Neuron (in vitro differentiated cells): ENCODE measurements at regions not wholly inside any gene's neighbourhood (a gene's known extent, or its start where the extent isn't known, plus 50 kb on each side); places are given as distances from the start of the nearest gene placed in this dataset.

Source experiments
- H2AFZ ChIP-seq: one replicate; pipeline ENCODE4 v1.6.1; 2013; ENCODE audit warnings: low read depth, mild to moderate bottlenecking, inconsistent platforms, low read length, moderate library complexity
- H3K27me3 ChIP-seq: one replicate; pipeline ENCODE4 v1.6.1; 2013; ENCODE audit warnings: low read length; ENCODE audit not compliant: insufficient read depth
- H3K36me3 ChIP-seq: one replicate; pipeline ENCODE4 v1.6.1; 2013; ENCODE audit warnings: low read length; ENCODE audit not compliant: insufficient read depth
- H3K4me1 ChIP-seq: one replicate; pipeline ENCODE4 v1.6.1; 2013; ENCODE audit warnings: low read length; ENCODE audit not compliant: insufficient read depth
- H3K4me3 ChIP-seq: 2 replicates; pipeline ENCODE4 v1.5.1; 2013; ENCODE audit warnings: mild to moderate bottlenecking, low read length, moderate library complexity
- H3K9me3 ChIP-seq: one replicate; pipeline ENCODE4 v1.6.1; 2013; ENCODE audit warnings: low read length

DNA sequence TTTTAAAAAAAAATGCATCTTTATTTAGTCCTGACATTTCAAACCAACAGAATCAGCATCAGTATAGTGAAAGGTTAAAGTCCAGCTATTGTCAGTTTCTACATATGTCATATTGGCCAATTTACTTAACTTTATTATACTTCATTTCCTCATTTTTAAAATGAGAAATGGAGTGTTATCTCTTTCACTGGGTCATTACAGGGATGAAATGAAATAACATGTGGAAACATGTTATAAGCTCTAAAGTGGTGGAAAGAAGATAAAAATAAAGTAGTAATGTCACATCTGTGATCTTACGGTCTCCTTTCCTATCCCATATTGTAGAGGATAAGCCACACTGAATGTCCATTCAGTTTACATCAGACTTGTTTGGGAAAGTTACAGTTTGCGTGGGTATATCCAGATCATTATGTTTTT, 780.1 kb downstream of the TUSC7 start:
- Histone ChIP-seq H3K4me1 (peaks cover 11% of the 10 kb centered on the region), H3K27me3 (no peaks in the 10 kb centered on the region), H3K9me3 (no peaks in the 10 kb centered on the region), H3K36me3 (no peaks in the 10 kb centered on the region), H3K4me3 (no peak overlapping the region), H2AFZ (no peak overlapping the region)

DNA sequence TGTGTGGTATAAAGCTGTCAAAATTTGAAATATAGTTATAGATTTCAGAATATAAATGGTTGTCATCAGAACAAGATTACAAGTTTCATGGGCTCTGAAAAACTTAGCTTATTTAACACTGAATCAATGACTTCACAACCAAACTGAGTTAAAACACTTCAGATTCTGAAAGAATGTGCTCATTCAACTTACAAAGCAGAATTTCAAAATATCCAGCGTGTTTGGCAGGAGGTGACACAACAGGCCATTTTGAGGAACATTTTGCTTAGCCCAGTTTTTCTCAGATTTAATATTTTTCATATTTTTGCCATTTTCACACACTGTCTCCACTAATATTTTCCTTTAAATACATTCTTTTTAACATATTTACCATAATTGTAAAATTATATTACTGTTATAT, 781.1 kb downstream of the TUSC7 start:
- Histone ChIP-seq H3K4me3 (no peak overlapping the region), H3K9me3 (no peaks in the 10 kb centered on the region), H3K4me1 (peaks cover 11% of the 10 kb centered on the region), H3K27me3 (no peaks in the 10 kb centered on the region), H3K36me3 (no peaks in the 10 kb centered on the region), H2AFZ (no peak overlapping the region)

DNA sequence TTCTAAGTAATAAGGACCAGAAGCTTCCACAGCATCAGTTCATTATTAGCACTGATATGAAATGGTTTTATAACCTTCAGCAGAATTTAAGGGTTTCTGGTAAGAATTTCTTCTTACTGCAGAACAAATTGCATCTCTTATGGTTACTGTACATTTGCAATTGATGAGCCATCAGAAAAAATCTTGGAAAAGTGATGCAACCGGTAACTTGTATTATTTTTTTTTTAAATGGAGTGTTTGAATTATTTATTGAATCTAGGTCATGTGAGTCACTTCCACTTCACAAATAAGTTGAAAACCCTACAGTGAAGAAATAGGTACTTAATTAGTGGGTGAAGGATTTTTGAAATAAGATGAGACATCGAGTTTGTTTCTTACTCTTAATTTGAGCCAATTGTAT, 786.0 kb downstream of the TUSC7 start:
- H3K4me1 ChIP-seq = no peaks in the 10 kb centered on the region
- H3K36me3 ChIP-seq = no peaks in the 10 kb centered on the region
- no peaks in the 10 kb centered on the region for H3K27me3 ChIP-seq
- no peaks in the 10 kb centered on the region for H3K9me3 ChIP-seq
- H2AFZ ChIP-seq = no peak overlapping the region
- no peak overlapping the region for H3K4me3 ChIP-seq

DNA sequence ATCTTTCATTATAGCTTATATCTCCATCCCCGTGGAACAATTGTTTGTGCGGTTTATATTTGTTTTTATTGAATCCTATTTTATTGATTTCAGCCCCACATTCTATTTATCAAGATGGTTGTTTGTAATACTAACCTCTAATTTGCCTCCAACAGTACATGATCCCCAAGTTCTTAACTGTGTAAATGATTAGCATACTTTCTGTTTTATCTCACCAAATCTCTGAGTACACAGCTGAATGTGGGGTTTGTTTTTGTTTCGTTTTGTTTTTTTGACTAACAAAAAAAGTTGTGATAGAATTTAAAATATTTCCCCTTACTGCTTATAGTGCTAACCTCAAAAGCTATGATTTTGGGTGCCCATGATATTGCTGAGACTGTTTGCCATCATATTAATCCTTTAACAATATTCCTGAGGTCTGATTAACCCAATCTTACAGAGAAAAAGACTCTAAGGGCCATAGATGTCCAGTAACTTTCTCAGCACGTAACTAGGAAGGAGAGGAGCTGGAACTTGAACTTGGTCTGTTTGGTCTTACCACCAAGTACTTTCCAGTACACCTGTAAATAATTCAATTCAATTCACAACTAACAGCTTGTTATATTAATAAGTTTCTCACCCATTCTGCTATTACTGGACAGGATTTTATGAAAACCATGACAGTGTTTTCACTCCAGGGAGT, 789.8 kb downstream of the TUSC7 start:
- H3K9me3 ChIP-seq = no peaks in the 10 kb centered on the region
- no peak overlapping the region for H2AFZ ChIP-seq
- no peak overlapping the region for H3K4me3 ChIP-seq
- no peaks in the 10 kb centered on the region for H3K27me3 ChIP-seq
- H3K36me3 ChIP-seq = no peaks in the 10 kb centered on the region
- H3K4me1 ChIP-seq = no peaks in the 10 kb centered on the region

DNA sequence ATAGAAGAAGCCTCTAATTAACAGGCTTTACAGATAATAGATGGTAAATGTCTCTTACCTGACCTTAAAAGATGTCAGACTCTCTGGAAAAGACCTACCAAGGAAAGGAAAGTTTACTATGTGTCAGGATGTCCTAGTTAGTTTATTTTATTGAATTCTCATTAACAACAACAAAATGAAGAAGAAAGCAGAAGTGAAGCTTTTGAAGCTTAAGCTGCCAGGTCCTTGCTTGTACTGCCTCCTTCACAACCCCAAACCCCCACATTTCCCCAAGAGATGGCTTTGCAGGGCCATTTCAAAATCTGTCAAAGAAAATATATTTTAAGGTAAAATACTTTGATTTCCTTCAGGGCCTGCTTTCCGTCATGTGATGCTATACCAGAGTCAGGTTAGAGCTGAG, 798.4 kb downstream of the TUSC7 start:
- Histone ChIP-seq H3K4me1 (no peaks in the 10 kb centered on the region), H3K36me3 (no peaks in the 10 kb centered on the region), H3K27me3 (no peaks in the 10 kb centered on the region), H2AFZ (no peak overlapping the region), H3K4me3 (no peak overlapping the region), H3K9me3 (peaks cover 2% of the 10 kb centered on the region)

DNA sequence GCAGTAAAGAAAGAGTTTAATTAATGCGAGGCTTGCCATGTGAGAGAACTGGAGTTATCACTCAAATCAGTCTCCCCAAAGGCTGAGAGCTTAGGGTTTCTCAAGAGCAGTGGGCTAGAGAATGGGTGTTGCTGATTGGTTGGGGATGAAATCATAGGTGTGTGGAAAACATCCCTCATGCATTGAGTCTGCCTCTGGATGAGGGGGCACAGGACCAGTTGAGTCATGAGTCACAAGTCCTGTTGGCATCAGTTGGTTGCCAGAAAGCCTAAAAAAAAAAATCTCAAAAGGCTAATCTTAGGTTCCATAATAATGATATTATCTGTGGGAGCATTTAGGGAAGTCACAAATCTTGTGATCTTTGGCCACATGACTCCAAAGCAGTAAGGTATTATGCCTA, 800.3 kb downstream of the TUSC7 start:
- Histone ChIP-seq H3K27me3 (no peaks in the 10 kb centered on the region), H3K4me1 (no peaks in the 10 kb centered on the region), H2AFZ (no peak overlapping the region), H3K4me3 (no peak overlapping the region), H3K36me3 (no peaks in the 10 kb centered on the region), H3K9me3 (peaks cover 2% of the 10 kb centered on the region)

DNA sequence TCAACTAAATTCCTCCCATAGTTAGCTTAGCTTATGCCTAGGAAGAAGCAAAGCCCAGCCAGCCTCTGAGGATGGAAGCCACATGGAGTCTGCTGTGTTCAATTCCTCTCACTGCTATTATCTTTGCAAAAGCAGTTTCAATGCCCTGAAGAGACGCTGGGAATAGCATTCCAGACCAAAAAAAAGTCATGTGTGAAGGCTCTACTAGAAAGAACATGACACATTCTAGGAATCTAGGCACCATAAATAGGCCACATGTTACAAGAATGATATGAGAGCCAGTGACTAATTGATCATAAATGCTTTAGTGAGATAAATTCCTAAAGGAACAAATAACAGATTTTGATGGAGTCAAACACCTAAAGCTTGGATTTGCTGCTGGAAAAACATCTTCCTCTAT, 800.8 kb downstream of the TUSC7 start:
- H3K9me3 ChIP-seq = peaks cover 2% of the 10 kb centered on the region
- no peaks in the 10 kb centered on the region for H3K4me1 ChIP-seq
- no peak overlapping the region for H3K4me3 ChIP-seq
- H3K36me3 ChIP-seq = no peaks in the 10 kb centered on the region
- H2AFZ ChIP-seq = no peak overlapping the region
- H3K27me3 ChIP-seq = no peaks in the 10 kb centered on the region

DNA sequence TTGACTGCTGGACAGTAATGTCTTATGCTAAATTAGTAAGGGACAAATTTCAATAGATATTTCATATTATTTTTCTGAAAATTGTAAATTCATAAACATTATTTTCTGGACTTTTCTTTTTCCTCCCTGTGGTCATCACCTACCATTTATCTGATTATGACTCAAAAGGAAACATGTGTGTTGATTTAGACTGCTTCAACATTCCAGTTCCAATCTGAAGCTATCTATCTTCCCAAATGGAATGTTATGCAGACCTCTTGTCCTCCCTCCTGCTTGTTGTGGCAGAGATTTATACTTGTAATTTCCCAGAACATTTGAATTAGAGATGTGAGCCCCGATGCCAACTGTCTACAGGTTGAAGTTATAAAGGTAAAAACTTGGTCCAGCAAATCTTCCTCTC, 803.4 kb downstream of the TUSC7 start:
- Histone ChIP-seq H2AFZ (no peak overlapping the region), H3K36me3 (no peaks in the 10 kb centered on the region), H3K27me3 (no peaks in the 10 kb centered on the region), H3K4me1 (no peaks in the 10 kb centered on the region), H3K9me3 (peaks cover 2% of the 10 kb centered on the region), H3K4me3 (no peak overlapping the region)

DNA sequence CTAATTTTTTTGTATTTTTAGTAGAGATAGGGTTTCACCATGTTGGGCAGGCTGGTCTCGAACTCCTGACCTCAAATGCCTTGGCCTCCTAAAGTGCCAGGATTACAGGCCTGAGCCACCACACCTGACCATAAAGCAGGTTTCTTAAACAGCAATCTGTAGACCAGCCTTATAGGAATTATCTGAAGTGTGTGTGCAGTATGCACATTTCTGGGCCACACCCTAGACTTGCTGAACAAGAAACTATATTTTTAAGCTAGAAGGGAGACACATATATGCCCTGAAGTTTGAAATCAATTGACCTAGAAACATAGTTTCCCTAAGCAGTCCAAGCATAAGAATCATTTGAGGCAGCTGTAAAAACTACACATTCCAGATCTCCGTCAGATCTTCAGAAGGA, 805.7 kb downstream of the TUSC7 start:
- H3K27me3 ChIP-seq = no peaks in the 10 kb centered on the region
- peaks cover 3% of the 10 kb centered on the region for H3K4me1 ChIP-seq
- H3K4me3 ChIP-seq = no peak overlapping the region
- no peaks in the 10 kb centered on the region for H3K36me3 ChIP-seq
- no peaks in the 10 kb centered on the region for H3K9me3 ChIP-seq
- no peak overlapping the region for H2AFZ ChIP-seq

DNA sequence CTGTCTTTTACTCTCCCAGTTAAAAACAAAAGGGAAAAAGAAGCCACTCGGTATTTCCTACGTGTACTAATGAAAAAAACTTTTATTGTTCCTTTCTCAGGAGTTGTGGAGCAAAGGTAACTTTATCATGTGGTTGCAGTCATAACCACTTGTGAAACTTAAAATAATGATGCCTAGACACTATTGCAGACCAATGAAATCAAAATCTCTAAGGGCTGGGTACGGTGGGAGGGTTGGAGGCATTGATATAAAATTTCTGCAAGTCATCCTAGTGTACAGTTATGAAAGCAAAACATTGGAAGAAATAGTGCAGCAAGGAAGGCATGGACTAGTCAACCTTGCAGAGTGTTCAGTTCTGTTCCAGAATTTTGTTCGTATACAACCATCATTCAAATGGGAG, 808.8 kb downstream of the TUSC7 start:
- peaks cover 3% of the 10 kb centered on the region for H3K4me1 ChIP-seq
- H2AFZ ChIP-seq = no peak overlapping the region
- H3K27me3 ChIP-seq = no peaks in the 10 kb centered on the region
- no peak overlapping the region for H3K4me3 ChIP-seq
- no peaks in the 10 kb centered on the region for H3K36me3 ChIP-seq
- no peaks in the 10 kb centered on the region for H3K9me3 ChIP-seq

DNA sequence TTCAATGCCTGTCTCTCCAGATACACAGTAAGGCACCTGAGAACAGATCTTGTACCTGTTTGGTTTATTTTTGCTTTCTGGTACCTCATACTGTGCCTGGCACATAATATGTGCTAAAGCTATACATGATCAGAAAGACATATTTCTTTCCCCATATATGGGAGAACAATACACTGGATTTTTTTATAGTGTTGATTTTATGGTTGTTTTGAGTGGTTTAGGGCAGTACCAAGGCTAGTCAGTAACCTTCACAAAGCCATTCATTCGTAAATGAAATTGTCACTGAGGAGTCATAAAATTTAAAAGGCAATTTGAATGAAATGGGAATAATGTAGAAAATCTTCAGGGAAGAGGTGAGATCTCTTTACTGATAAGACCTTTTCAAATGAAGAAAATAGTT, 810.2 kb downstream of the TUSC7 start:
- Histone ChIP-seq H2AFZ (no peak overlapping the region), H3K4me1 (peaks cover 3% of the 10 kb centered on the region), H3K36me3 (no peaks in the 10 kb centered on the region), H3K4me3 (no peak overlapping the region), H3K9me3 (no peaks in the 10 kb centered on the region), H3K27me3 (no peaks in the 10 kb centered on the region)

DNA sequence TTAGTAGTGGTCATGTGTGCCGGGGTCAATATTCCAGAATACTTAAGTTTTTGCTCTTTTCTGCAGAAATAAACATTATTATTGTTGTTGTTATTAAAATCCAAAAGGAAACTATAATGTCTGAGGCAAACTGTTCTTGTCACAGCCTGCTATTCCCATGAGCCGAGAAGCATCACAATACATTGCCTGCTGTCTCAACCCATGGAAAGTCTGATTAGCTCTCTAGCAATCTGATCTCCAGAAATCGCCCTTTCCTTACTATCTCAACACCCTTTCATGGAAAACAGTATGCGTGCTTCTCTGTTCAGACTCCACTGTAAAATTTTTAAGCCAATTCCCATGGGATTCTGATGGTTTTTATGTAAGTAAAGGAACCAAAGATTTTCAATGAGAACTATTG, 811.0 kb downstream of the TUSC7 start:
- Histone ChIP-seq H3K4me1 (peaks cover 3% of the 10 kb centered on the region), H3K36me3 (no peaks in the 10 kb centered on the region), H2AFZ (no peak overlapping the region), H3K9me3 (peaks cover 1% of the 10 kb centered on the region), H3K4me3 (no peak overlapping the region), H3K27me3 (no peaks in the 10 kb centered on the region)

DNA sequence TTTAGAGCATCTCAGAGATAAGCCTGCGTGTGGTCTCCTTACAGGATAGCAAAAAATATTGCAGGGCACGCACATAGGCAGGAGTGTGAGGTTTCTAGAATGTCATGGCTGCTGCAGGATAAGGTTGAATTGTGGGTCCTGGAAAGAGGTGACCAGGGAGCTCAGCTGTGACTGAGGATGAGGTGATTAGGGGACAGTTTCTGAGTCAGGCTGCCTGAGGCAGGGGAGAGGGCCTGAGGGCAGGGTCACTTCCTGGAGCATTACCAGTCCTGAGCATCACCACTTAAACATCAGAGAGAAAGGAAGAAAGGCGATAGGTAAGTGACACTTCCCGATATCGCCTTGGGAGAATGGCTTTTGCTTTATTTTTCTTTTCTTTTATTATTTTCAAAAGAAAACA, 813.8 kb downstream of the TUSC7 start:
- Histone ChIP-seq H2AFZ (no peak overlapping the region), H3K36me3 (no peaks in the 10 kb centered on the region), H3K4me3 (no peak overlapping the region), H3K27me3 (no peaks in the 10 kb centered on the region), H3K9me3 (peaks cover 1% of the 10 kb centered on the region), H3K4me1 (peaks cover 3% of the 10 kb centered on the region)

DNA sequence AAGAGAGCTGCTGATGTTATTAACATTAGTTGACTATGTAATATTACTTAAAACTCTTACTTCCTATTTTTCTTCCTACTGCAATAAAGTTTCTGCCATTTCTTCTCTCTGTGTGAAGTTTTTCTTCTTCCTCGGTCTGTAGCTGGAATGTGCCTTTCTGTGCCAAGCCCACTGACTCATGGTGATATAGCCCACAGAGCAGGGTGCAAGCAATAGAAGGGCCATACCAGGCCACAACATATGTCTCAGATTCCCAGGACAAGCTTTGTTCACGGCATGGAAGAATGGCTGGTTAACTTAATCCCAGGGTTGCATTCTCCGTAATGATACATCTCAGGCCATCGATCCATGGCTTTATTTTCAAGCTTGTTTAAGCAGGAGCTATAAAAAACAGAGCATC, 815.3 kb downstream of the TUSC7 start:
- Histone ChIP-seq H2AFZ (no peak overlapping the region), H3K4me1 (peaks cover 2% of the 10 kb centered on the region), H3K9me3 (peaks cover 1% of the 10 kb centered on the region), H3K27me3 (no peaks in the 10 kb centered on the region), H3K4me3 (no peak overlapping the region), H3K36me3 (no peaks in the 10 kb centered on the region)
